ENCODE measurements at regions not wholly inside any gene's neighbourhood (a gene's known extent, or its start where the extent isn't known, plus 50 kb on each side); places are given as distances from the start of the nearest gene placed in this dataset.

DNA sequence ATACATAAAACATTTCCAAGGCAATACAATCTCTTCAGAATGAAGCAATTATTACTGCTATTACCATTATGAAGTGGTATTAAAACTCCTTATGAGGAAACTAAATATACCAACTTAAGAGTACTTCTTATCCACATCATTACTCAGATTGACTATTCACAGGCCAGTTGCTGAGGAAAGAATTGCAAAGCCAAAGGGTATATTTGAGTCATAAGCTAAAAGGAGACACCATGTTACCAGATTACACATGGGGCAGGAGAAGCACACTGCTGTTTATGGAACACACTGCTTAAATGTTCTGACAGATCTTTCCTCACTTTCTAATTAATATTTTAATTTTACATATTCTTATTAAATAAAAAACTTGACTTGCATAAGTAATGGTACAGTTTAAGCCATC lies 1726.4 kb upstream of the NUDT12 start:
- TF ChIP-seq, protein P1, sequence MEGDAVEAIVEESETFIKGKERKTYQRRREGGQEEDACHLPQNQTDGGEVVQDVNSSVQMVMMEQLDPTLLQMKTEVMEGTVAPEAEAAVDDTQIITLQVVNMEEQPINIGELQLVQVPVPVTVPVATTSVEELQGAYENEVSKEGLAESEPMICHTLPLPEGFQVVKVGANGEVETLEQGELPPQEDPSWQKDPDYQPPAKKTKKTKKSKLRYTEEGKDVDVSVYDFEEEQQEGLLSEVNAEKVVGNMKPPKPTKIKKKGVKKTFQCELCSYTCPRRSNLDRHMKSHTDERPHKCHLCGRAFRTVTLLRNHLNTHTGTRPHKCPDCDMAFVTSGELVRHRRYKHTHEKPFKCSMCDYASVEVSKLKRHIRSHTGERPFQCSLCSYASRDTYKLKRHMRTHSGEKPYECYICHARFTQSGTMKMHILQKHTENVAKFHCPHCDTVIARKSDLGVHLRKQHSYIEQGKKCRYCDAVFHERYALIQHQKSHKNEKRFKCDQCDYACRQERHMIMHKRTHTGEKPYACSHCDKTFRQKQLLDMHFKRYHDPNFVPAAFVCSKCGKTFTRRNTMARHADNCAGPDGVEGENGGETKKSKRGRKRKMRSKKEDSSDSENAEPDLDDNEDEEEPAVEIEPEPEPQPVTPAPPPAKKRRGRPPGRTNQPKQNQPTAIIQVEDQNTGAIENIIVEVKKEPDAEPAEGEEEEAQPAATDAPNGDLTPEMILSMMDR (conservative IDR thresholded peaks at IDR 0.05 in 1 of 2, IDR thresholded peaks at IDR 0.05 in 1 of 2; ENCODE audit: extremely low read depth in 1 of 2, insufficient read depth in 1 of 2, low read depth in 1 of 2, low read length in 2 of 2) = no peak
- TF ChIP-seq EZH2 (IDR thresholded peaks at IDR 0.05; ENCODE audit: borderline replicate concordance, low read length) = no peak

Data from mammary epithelial cell (primary cell).